ENCODE measurements at regions not wholly inside any gene's neighbourhood (a gene's known extent, or its start where the extent isn't known, plus 50 kb on each side); places are given as distances from the start of the nearest gene placed in this dataset.

- Histone ChIP-seq H3T11ph (ENCODE audit: low read length) (no peak overlapping the region), H3K4ac (ENCODE audit: low read depth, low read length) (no peak overlapping the region), H4K8ac (replicated peaks; ENCODE audit: insufficient read length, low read depth, low read length) (no peak overlapping the region), H3K79me2 (ENCODE audit: insufficient read depth, low read length) (no peaks in the 10 kb centered on the region), H3K14ac (ENCODE audit: insufficient read depth, low read length) (no peak overlapping the region), H3K4me2 (ENCODE audit: insufficient read depth, insufficient read length, low read length) (no peak overlapping the region), H3K9ac (ENCODE audit: extremely low read depth, insufficient read length, low read length) (no peak overlapping the region), H2AK5ac (ENCODE audit: insufficient read length, low read length) (no peak overlapping the region), H3K18ac (ENCODE audit: insufficient read length, low read depth, low read length) (no peak overlapping the region), H3K23me2 (ENCODE audit: insufficient read length, low read depth, low read length, poor library complexity, severe bottlenecking) (no peaks in the 10 kb centered on the region), H2BK5ac (ENCODE audit: insufficient read length, low read length) (no peak overlapping the region), H2AFZ (ENCODE audit: low read length) (no peak overlapping the region), H4K20me1 (ENCODE audit: control insufficient read depth, insufficient read depth, insufficient read length) (no peaks in the 10 kb centered on the region), H2BK20ac (ENCODE audit: low read depth, low read length, poor library complexity, severe bottlenecking) (no peak overlapping the region), H3K56ac (ENCODE audit: insufficient read length, low read depth, low read length) (no peak overlapping the region), H3K27ac (ENCODE audit: insufficient read length, low read depth, low read length) (no peak overlapping the region), H3K23ac (ENCODE audit: insufficient read length, low read depth, low read length) (no peak overlapping the region), H3K79me1 (ENCODE audit: insufficient read depth, low read depth, low read length, poor library complexity, severe bottlenecking) (no peaks in the 10 kb centered on the region), H3K27me3 (ENCODE audit: insufficient read depth, low read length) (no peaks in the 10 kb centered on the region), H4K5ac (ENCODE audit: insufficient read length, low read depth, low read length) (no peak overlapping the region), H2BK120ac (ENCODE audit: low read depth, low read length, poor library complexity, severe bottlenecking) (no peak overlapping the region), H3K4me1 (ENCODE audit: insufficient read depth, low read length) (no peaks in the 10 kb centered on the region), H4K91ac (ENCODE audit: insufficient read length, low read depth, low read length) (no peak overlapping the region), H2BK12ac (ENCODE audit: insufficient read length, low read depth, low read length) (no peak overlapping the region), H2BK15ac (ENCODE audit: low read depth, low read length) (no peak overlapping the region), H3K9me3 (ENCODE audit: control insufficient read depth, low read depth, low read length) (no peaks in the 10 kb centered on the region)
- no peak overlapping the region for H3K4me3 Mint-ChIP-seq
- peak; percentile 35; the same call in 2 of the 3 replicates for TF ChIP-seq CTCF (conservative IDR thresholded peaks at IDR 0.05)
- H3K27me3 Mint-ChIP-seq (ENCODE audit: low read depth) = no peaks in the 10 kb centered on the region
- peaks cover 13 to 44% (median 37%) of the 10 kb centered on the region in 3 experiments; a peak in 6 of 7 replicates for H3K36me3 Mint-ChIP-seq (ENCODE audit: insufficient read depth in 1 of 3, low read depth in 3 of 3)
- no peak overlapping the region for H3K27ac Mint-ChIP-seq
- H3K9me3 Mint-ChIP-seq = no peaks in the 10 kb centered on the region
- no peaks in the 10 kb centered on the region for H3K4me1 Mint-ChIP-seq
- WGBS (ENCODE audit: extremely low coverage, insufficient read length, low lambda C conversion rate) = no CpG with 5 or more reads among the region's 37 CpGs
- no peak for DNase-seq
These were observed 77.2 kb downstream of the RFLNA start for GRCh38 chr12:124371970-124372555.

All from H9 (cell line).